ENCODE measurements at regions not wholly inside any gene's neighbourhood (a gene's known extent, or its start where the extent isn't known, plus 50 kb on each side); places are given as distances from the start of the nearest gene placed in this dataset.

DNA sequence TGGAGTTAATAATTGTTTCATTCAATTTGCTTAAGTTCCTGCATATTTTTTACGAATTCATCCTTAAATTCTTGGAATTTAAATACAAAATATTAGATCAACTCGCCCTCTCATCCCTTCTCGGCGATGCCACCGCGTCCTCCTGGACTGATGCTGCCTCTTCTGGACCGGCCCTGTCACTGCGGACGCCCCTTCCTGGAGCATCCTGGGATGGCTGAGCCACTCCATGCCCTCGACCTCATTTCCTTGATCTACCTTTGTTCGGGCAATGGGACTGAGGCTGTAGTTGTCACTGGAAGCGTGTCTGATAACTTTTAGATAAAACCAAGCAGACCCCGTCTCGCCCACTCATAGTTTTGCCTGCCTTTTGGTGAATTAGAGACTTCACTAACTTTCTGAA is 283.7 kb downstream of the TEX29 start:
- Histone ChIP-seq H3K9ac (no peak overlapping the region), H3K4me2 (ENCODE audit: low read length) (no peak overlapping the region), H3K4me1 (no peaks in the 10 kb centered on the region), H2AFZ (no peak overlapping the region), H3K79me2 (no peaks in the 10 kb centered on the region), H3K36me3 (ENCODE audit: control insufficient read depth, insufficient read depth, low read length) (no peaks in the 10 kb centered on the region), H3K27me3 (ENCODE audit: control insufficient read depth, insufficient read depth, low read length) (no peaks in the 10 kb centered on the region), H3K4me3 (ENCODE audit: low read depth, low read length) (no peak overlapping the region), H3K9me3 (ENCODE audit: control insufficient read depth, low read length) (no peaks in the 10 kb centered on the region), H3K27ac (no peak overlapping the region)
- TF ChIP-seq, protein P1, sequence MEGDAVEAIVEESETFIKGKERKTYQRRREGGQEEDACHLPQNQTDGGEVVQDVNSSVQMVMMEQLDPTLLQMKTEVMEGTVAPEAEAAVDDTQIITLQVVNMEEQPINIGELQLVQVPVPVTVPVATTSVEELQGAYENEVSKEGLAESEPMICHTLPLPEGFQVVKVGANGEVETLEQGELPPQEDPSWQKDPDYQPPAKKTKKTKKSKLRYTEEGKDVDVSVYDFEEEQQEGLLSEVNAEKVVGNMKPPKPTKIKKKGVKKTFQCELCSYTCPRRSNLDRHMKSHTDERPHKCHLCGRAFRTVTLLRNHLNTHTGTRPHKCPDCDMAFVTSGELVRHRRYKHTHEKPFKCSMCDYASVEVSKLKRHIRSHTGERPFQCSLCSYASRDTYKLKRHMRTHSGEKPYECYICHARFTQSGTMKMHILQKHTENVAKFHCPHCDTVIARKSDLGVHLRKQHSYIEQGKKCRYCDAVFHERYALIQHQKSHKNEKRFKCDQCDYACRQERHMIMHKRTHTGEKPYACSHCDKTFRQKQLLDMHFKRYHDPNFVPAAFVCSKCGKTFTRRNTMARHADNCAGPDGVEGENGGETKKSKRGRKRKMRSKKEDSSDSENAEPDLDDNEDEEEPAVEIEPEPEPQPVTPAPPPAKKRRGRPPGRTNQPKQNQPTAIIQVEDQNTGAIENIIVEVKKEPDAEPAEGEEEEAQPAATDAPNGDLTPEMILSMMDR (IDR thresholded peaks at IDR 0.05) = no peak

DNA sequence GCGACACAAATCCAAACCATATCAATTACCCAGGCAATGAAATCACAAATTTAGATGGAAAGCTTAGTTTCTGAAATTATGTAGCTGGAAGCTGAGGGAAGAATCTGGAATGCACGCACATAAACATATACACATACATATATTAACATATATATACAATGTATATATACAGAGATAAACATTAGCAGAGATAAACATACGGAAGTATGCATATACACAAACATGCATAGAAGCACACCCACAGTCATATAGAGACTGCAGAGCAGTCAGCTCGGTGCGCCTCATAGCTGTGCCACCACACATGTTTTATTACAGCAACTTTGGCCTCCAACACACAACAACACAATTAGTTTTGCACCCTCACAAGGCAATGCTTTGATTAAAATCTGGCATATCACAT is 288.1 kb downstream of the TEX29 start:
- H3K9me3 ChIP-seq (ENCODE audit: control insufficient read depth, low read length) = no peaks in the 10 kb centered on the region
- no peak overlapping the region for H3K9ac ChIP-seq
- no peaks in the 10 kb centered on the region for H3K27me3 ChIP-seq (ENCODE audit: control insufficient read depth, insufficient read depth, low read length)
- TF ChIP-seq, protein P1 (IDR thresholded peaks at IDR 0.05) = no peak
- H3K36me3 ChIP-seq (ENCODE audit: control insufficient read depth, insufficient read depth, low read length) = no peaks in the 10 kb centered on the region
- H3K27ac ChIP-seq = no peak overlapping the region
- no peak overlapping the region for H2AFZ ChIP-seq
- no peaks in the 10 kb centered on the region for H3K4me1 ChIP-seq
- no peaks in the 10 kb centered on the region for H3K79me2 ChIP-seq
- no peak overlapping the region for H3K4me3 ChIP-seq (ENCODE audit: low read depth, low read length)
- H3K4me2 ChIP-seq (ENCODE audit: low read length) = no peak overlapping the region

- Histone ChIP-seq H3K9ac (no peak overlapping the region), H3K4me1 (no peaks in the 10 kb centered on the region), H3K79me2 (no peaks in the 10 kb centered on the region), H3K36me3 (ENCODE audit: control insufficient read depth, insufficient read depth, low read length) (no peaks in the 10 kb centered on the region), H3K27ac (no peak overlapping the region), H2AFZ (no peak overlapping the region), H3K27me3 (ENCODE audit: control insufficient read depth, insufficient read depth, low read length) (no peaks in the 10 kb centered on the region), H3K4me2 (ENCODE audit: low read length) (no peak overlapping the region), H3K4me3 (ENCODE audit: low read depth, low read length) (no peak overlapping the region), H3K9me3 (ENCODE audit: control insufficient read depth, low read length) (no peaks in the 10 kb centered on the region)
- TF ChIP-seq, protein P1 (IDR thresholded peaks at IDR 0.05) = no peak
Measured at GRCh38 chr13:111609631-111610030, 289.2 kb downstream of the TEX29 start.

- Histone ChIP-seq H2AFZ (no peak overlapping the region), H3K4me3 (ENCODE audit: low read depth, low read length) (no peak overlapping the region), H3K27me3 (ENCODE audit: control insufficient read depth, insufficient read depth, low read length) (no peaks in the 10 kb centered on the region), H3K4me2 (ENCODE audit: low read length) (no peak overlapping the region), H3K27ac (no peak overlapping the region), H3K9me3 (ENCODE audit: control insufficient read depth, low read length) (no peaks in the 10 kb centered on the region), H3K36me3 (ENCODE audit: control insufficient read depth, insufficient read depth, low read length) (no peaks in the 10 kb centered on the region), H3K79me2 (no peaks in the 10 kb centered on the region), H3K9ac (no peak overlapping the region), H3K4me1 (no peaks in the 10 kb centered on the region)
- TF ChIP-seq, protein P1 (IDR thresholded peaks at IDR 0.05) = no peak
Measured at GRCh38 chr13:111610081-111610480, 289.6 kb downstream of the TEX29 start.

DNA sequence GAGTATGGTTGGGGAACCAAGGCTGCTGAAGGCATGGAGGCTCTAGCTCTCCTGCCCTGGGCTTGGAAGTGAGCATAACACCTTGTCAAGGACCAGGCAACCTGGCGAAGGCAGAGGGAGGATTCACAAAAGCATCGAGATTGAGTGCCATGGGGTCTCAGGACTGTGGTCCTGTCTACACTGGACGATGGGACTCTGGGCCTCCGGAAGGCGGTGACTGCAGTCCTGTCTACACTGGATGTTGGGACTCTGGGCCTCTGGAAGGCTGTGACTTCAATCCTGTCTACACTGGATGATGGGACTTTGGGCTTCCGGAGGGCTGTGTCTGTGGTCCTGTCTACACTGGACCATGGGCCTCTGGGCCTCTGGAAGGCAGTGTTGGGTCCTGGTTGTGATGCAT is 290.4 kb downstream of the TEX29 start:
- Histone ChIP-seq H3K4me1 (no peaks in the 10 kb centered on the region), H3K27me3 (ENCODE audit: control insufficient read depth, insufficient read depth, low read length) (no peaks in the 10 kb centered on the region), H3K4me3 (ENCODE audit: low read depth, low read length) (no peak overlapping the region), H3K4me2 (ENCODE audit: low read length) (no peak overlapping the region), H3K79me2 (no peaks in the 10 kb centered on the region), H3K9me3 (ENCODE audit: control insufficient read depth, low read length) (no peaks in the 10 kb centered on the region), H3K36me3 (ENCODE audit: control insufficient read depth, insufficient read depth, low read length) (no peaks in the 10 kb centered on the region), H2AFZ (no peak overlapping the region), H3K9ac (no peak overlapping the region), H3K27ac (no peak overlapping the region)
- TF ChIP-seq, protein P1 (IDR thresholded peaks at IDR 0.05) = no peak
